AG09319 (cell line): ENCODE measurements at regions not wholly inside any gene's neighbourhood (a gene's known extent, or its start where the extent isn't known, plus 50 kb on each side); places are given as distances from the start of the nearest gene placed in this dataset.

Experiments used
- DNase-seq: peaks from one replicate; pipeline ENCODE4 v3.0.0-alpha.2; 2010; ENCODE audit warnings: low read depth; ENCODE audit errors: extremely low read depth
- CTCF ChIP-seq: IDR thresholded peaks from 2 replicates; pipeline ENCODE4 v1.5.1; 2011; ENCODE audit warnings: low read depth, mild to moderate bottlenecking, inconsistent platforms, low read length, moderate library complexity

GRCh38 chr9:1261266-1261665 is 211.1 kb downstream of the DMRT2 start:
- no peak for TF ChIP-seq CTCF
- no peak for DNase-seq

- no peak for DNase-seq
- TF ChIP-seq CTCF = no peak
Observed at GRCh38 chr9:1261879-1262766, 212.0 kb downstream of the DMRT2 start.

- DNase-seq = no peak
- TF ChIP-seq CTCF = no peak
Observed at GRCh38 chr9:1267141-1267570, 217.0 kb downstream of the DMRT2 start.

- no peak for DNase-seq
- no peak for TF ChIP-seq CTCF
Observed at GRCh38 chr9:1267581-1267980, 217.4 kb downstream of the DMRT2 start.

GRCh38 chr9:1269533-1270315 is 219.6 kb downstream of the DMRT2 start:
- DNase-seq = no peak
- no peak for TF ChIP-seq CTCF

GRCh38 chr9:1271367-1271766 is 221.2 kb downstream of the DMRT2 start:
- TF ChIP-seq CTCF = no peak
- DNase-seq = no peak

- TF ChIP-seq CTCF = no peak
- no peak for DNase-seq
Observed at GRCh38 chr9:1271786-1272185, 221.6 kb downstream of the DMRT2 start.
